Psoas muscle (tissue), 7 donors: ENCODE measurements at regions not wholly inside any gene's neighbourhood (a gene's known extent, or its start where the extent isn't known, plus 50 kb on each side); places are given as distances from the start of the nearest gene placed in this dataset.

Experiments
- ATAC-seq, 4 donors: fragments of 200-7000 bp; cut with Tn5 transposase; one replicate each; pipeline ENCODE4 v1.9.1; 2020; ENCODE audit warnings: moderate library complexity in 3 of 4, mild to moderate bottlenecking in 2 of 4
- DNase-seq, 2 donors: peaks; one replicate each; pipeline ENCODE4 v3.0.0-alpha.2; 2020
- H3K27ac ChIP-seq: fragments of 200-600 bp; one replicate; pipeline ENCODE4 v1.8.0; 2022
- H3K27me3 ChIP-seq, 3 donors: fragments of 200-600 bp in 1 of 3; one replicate each; pipeline versions ENCODE4 v1.6.1 to v1.8.0; 2013 to 2022; ENCODE audit warnings: low read length in 2 of 3, mild to moderate bottlenecking in 2 of 3, moderate library complexity in 1 of 3; ENCODE audit not compliant: insufficient read depth in 3 of 3
- H3K36me3 ChIP-seq, 2 donors: fragments of 200-600 bp in 1 of 2; one replicate each; pipeline versions ENCODE4 v1.6.1 to v1.8.0; 2013 to 2022; ENCODE audit warnings: low read depth in 1 of 2, mild to moderate bottlenecking in 1 of 2, moderate library complexity in 1 of 2; ENCODE audit not compliant: insufficient read depth in 1 of 2
- H3K4me1 ChIP-seq: fragments of 200-600 bp; one replicate; pipeline ENCODE4 v1.8.0; 2022
- H3K4me3 ChIP-seq: fragments of 200-600 bp; one replicate; pipeline ENCODE4 v1.8.0; 2022; ENCODE audit warnings: mild to moderate bottlenecking
- H3K9me3 ChIP-seq: fragments of 200-600 bp; one replicate; pipeline ENCODE4 v1.8.0; 2022
- CTCF ChIP-seq: fragments of 200-600 bp; IDR thresholded peaks from one replicate; pipeline ENCODE4 v1.8.0; 2022; ENCODE audit warnings: antibody characterized with exemption
- WGBS, 3 donors: extraction: QIAGEN DNeasy Blood & Tissue Kit; methylation state at CpG; one replicate each; pipeline versions ENCODE4 v1.1.6 to v1.1.7; 2013; 5-methylcytosine and 5-hydroxymethylcytosine counted together
- intact Hi-C, 2 donors: fragments of 100-400 bp; cut with DNase I; formaldehyde crosslinking; loops; one replicate each; pipeline versions ENCODE4 v1.11.0 to v1.14.2; 2022
- donor health status: healthy with polysubstance abuse.
- donor health status: DM: no; HTN: no; CAD: no; lungs with moderate emphysema.
- donor health status: Bipolar disorder and iron deficiency.
- donor health status: healthy.
- donor health status: DM: yes; HTN: yes; CAD: no.
- donor health status: DM: no; HTN: no; CAD: no.
- donor health status: DM: yes; HTN: yes; CAD: no.

DNA sequence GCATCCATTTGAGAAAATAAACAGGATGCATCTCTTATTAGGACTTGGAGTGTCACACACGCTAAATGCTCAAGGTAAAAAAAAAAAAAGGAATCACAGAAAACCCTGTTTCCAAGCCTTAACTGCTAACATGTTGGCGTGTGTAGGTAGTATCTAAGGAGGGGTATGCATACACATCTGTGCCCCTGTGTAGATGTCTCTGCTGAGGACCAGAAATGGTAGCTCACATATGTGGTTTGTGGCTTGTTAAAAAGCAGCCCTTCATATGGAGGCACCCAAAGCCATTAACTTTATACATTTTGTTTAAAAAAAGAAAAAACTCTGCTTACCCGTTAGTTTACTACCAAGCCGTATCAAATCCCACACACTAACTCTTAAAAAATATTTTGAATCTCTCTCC lies 314.1 kb downstream of the SNAPC1 start:
- Histone ChIP-seq H3K27me3 (peaks cover 0 to 2% (median 0%) of the 10 kb centered on the region in 3 donors), H3K27ac (no peak overlapping the region), H3K4me1 (no peaks in the 10 kb centered on the region), H3K9me3 (no peaks in the 10 kb centered on the region), H3K36me3 (no peaks in the 10 kb centered on the region), H3K4me3 (no peak overlapping the region)
- no peak for ATAC-seq
- no peak for DNase-seq
- WGBS, 3 donors = 90 to 93% (median 90%) methylated on average over 4 of the region's 4 CpGs
- TF ChIP-seq CTCF = no peak
- intact Hi-C loops = no loop called here

DNA sequence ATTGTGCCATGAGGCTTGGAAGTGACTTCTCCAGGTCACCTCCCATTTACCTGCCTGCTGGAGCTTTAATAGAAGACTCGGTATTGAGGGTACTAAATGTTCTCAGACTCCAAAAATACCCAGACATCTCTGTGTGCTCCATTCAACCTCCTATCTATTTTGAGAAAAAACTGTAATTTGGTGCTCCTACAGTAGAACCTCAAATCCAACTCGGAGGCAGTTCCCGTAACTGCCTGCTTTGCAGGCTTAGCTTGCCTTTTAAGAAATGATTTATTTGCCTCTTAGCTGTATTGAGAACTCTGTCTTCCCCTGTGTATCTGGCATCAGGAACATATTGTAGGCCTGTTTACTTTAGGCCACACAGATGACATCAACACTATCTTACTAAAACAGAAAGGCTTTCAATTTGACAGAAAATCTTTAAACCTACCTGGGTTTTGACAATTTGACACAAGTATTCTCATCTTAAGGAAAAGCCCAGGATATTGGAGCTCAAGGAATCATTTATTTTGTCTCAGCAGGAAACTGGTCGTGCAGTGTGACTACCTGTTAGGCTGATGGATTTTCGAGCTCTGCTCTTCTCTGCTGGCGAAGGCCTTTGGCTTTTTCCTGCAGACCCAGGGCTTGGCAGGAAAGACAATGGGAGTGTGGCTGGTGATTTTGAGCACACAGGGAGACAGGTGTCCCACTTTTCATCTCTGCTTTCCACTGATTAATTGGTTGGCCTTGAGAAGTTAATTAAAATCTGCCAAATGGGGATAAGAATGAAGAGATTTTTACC lies 314.8 kb downstream of the SNAPC1 start:
- Histone ChIP-seq H3K4me1 (no peaks in the 10 kb centered on the region), H3K4me3 (no peak overlapping the region), H3K27me3 (peaks cover 0 to 2% (median 0%) of the 10 kb centered on the region in 3 donors), H3K36me3 (no peaks in the 10 kb centered on the region), H3K27ac (no peak overlapping the region), H3K9me3 (no peaks in the 10 kb centered on the region)
- DNase-seq = no peak
- 59 to 68% (median 64%) methylated on average over 6 of the region's 6 CpGs for WGBS, 3 donors
- no peak for TF ChIP-seq CTCF
- intact Hi-C loops = no loop called here
- ATAC-seq = no peak

DNA sequence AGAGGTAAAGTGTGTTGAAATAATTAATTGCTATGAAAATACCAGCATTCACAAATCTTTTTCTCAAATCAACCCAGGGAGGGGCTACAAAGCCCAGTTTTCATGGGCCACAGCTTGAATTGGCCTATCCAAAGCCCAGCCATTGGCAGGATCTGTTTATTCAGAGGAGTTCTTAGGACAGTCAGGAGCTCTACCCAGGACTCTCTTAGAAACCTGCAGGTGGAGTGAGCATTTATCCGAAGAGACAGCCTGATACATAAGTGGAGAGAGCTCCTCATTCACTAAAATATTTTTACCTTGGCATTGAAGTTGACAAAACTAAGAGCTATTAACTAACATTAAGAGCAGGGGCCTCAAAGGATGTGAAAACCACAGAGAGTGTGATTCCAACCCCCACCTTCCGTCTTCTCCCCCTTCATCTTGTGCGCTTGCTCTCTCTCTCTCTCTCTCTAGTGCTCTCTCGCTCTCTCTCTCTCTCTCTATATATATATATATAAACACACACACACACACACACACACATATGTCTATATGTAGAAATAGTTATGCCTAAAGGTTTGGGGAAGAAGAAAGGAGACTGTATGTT lies 315.5 kb downstream of the SNAPC1 start:
- H3K4me3 ChIP-seq = no peak overlapping the region
- H3K27me3 ChIP-seq = peaks cover 0 to 2% (median 0%) of the 10 kb centered on the region in 3 donors
- no peak overlapping the region for H3K27ac ChIP-seq
- WGBS, 3 donors = 74 to 89% (median 76%) methylated on average over 3 to 4 of the region's 4 CpGs
- no peaks in the 10 kb centered on the region for H3K36me3 ChIP-seq
- no peak for TF ChIP-seq CTCF
- ATAC-seq (no peak), DNase-seq (no peak)
- H3K4me1 ChIP-seq = no peaks in the 10 kb centered on the region
- H3K9me3 ChIP-seq = no peaks in the 10 kb centered on the region
- intact Hi-C loops = no loop called here

DNA sequence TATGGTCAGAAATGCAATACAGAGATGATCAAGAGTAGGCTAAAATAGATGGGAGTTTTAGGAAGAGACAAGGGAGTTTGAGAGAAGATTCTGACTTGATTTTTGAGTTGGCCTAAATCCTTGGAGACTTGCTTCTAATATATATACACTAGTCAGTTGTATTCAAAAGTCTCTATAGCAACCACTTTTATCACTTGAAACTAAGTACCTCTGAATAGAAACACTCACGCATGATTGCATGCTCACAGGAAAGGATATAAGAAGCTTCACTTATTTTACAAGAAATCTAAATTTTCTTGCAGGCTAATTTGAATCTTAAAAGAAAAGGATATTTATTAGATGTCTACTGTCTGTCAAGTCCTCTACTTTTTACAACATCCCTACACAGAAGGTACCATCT lies 316.8 kb downstream of the SNAPC1 start:
- intact Hi-C loops = no loop called here
- DNase-seq = no peak
- H3K27me3 ChIP-seq = no peaks in the 10 kb centered on the region
- no peaks in the 10 kb centered on the region for H3K36me3 ChIP-seq
- no peak for ATAC-seq
- WGBS, 3 donors = 88 to 100% (median 91%) methylated on average over 1 of the region's 1 CpG
- H3K4me1 ChIP-seq = no peaks in the 10 kb centered on the region
- no peak for TF ChIP-seq CTCF
- no peak overlapping the region for H3K27ac ChIP-seq
- no peaks in the 10 kb centered on the region for H3K9me3 ChIP-seq
- H3K4me3 ChIP-seq = no peak overlapping the region
